B cell (primary cell): ENCODE measurements at regions not wholly inside any gene's neighbourhood (a gene's known extent, or its start where the extent isn't known, plus 50 kb on each side); places are given as distances from the start of the nearest gene placed in this dataset.

ENCODE experiments used
- EZH2 ChIP-seq: IDR thresholded peaks from 2 replicates; pipeline ENCODE4 v1.6.1; 2012; ENCODE audit warnings: borderline replicate concordance, low read depth, mild to moderate bottlenecking, moderate library complexity, low read length; ENCODE audit not compliant: insufficient read depth, poor library complexity, severe bottlenecking
- TF ChIP-seq, protein P1 (sequence below): fragments of 200-600 bp; IDR thresholded peaks from one replicate; pipeline ENCODE4 v1.8.0; 2022; ENCODE audit warnings: antibody characterized with exemption, mild to moderate bottlenecking

DNA sequence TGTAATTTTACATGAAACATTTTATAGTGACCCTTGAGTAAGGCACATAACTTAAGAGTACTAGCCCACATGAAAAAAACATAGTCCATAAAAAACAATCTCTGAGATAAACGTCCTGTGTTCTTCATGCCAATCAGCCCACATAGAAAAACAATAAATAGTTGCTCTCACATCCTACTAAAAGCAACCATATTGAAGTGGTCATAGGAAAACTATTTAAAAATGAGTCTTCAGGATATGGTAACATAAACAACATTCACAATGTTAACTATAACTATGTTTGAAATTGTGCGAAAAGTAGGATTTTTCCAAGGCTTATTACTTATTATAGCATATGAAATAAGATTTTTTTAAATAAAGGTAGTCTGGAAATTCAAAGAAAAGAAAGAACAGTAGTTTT, 77.1 kb upstream of the EPHA5 start:
- TF ChIP-seq, protein P1, sequence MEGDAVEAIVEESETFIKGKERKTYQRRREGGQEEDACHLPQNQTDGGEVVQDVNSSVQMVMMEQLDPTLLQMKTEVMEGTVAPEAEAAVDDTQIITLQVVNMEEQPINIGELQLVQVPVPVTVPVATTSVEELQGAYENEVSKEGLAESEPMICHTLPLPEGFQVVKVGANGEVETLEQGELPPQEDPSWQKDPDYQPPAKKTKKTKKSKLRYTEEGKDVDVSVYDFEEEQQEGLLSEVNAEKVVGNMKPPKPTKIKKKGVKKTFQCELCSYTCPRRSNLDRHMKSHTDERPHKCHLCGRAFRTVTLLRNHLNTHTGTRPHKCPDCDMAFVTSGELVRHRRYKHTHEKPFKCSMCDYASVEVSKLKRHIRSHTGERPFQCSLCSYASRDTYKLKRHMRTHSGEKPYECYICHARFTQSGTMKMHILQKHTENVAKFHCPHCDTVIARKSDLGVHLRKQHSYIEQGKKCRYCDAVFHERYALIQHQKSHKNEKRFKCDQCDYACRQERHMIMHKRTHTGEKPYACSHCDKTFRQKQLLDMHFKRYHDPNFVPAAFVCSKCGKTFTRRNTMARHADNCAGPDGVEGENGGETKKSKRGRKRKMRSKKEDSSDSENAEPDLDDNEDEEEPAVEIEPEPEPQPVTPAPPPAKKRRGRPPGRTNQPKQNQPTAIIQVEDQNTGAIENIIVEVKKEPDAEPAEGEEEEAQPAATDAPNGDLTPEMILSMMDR = no peak
- no peak for TF ChIP-seq EZH2
